Stimulated activated CD4-positive, alpha-beta T cell treated with anti-CD3 and anti-CD28 coated beads, TNF-alpha, amount 100 ng/mL, for 48 hours (primary cell): ENCODE measurements at regions not wholly inside any gene's neighbourhood (a gene's known extent, or its start where the extent isn't known, plus 50 kb on each side); places are given as distances from the start of the nearest gene placed in this dataset.
"Not testable (repeated sequence)": the region's sequence is repeated elsewhere in the genome, so short reads cannot be mapped to it uniquely, and the experiment has no call there.

ENCODE experiments used
- DNase-seq, 3 donors: peaks; one replicate each; pipeline ENCODE4 v3.0.0-alpha.2; 2020; ENCODE audit warnings: low read depth in 3 of 3

- no peak for DNase-seq
Measured at GRCh38 chrX:45683914-45684313, 483.2 kb upstream of the DIPK2B start.

DNA sequence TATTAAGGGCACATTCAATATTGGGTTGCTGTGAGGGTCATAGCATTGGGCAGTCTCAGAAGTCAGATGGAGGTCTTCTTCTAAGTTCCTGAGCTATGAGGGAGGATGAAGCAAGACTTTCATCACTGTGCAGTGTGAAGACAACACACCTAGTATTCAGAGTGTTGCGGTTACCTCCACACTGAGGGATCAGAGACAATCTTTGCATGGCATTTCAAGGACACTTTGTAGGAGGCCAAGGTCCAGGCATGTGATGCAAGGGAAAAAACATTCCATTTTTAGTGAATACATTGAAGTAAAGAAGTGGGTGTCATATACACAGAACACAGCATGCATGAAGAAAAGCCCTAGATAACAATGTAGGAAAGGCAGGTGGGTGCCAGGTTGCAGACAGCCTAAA, 481.2 kb upstream of the DIPK2B start:
- no peak for DNase-seq

DNA sequence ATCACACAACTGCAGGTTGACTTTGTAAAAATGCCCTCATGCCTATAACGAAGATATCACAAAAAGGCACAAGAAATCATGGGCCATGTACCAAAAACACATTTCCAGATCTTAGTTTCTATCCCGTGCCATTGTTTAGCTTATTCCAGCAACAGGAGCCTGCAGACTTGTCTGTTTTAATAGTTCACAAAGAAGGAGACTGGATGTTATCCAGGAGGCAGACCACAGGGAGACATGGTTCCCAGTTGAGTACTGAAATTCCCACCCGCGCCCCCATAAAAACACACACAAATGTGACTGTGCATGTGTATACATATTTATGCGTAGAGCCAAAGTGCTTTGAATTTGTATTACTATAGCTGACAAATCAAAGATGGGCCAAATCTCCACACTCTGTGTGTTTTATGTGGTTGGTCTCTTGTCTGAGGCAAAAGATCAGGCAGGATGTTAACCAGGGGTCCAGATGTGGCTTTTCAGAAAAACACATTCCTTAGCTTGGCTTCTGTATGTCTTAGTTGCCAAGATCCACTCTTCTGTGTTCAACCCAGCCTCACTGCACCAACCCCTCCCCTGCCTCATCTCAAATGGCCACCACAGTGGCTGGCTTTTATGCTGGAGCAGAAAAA, 469.2 kb upstream of the DIPK2B start:
- DNase-seq: no peak

GRCh38 chrX:45668686-45669443, 468.2 kb upstream of the DIPK2B start:
- DNase-seq: no peak

DNA sequence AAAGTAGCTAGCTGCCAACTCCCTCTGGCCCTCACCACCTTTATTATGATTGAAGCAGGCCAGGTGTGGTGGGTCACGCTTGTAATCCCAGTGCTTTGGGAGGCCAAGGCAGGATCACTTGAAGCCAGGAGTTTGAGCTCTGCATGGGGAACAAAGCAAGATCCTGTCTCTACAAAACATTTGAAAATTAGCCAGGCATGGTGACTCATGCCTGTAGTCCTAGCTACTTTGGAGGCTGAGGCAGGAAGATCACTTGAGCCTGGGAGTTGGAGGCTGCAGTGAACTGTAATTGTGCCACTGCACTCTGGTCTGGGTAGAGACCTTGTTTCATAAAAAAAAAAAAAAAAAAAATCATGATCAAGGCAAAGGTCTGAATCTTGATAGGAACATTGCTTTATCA, 467.0 kb upstream of the DIPK2B start:
- no peak for DNase-seq

DNA sequence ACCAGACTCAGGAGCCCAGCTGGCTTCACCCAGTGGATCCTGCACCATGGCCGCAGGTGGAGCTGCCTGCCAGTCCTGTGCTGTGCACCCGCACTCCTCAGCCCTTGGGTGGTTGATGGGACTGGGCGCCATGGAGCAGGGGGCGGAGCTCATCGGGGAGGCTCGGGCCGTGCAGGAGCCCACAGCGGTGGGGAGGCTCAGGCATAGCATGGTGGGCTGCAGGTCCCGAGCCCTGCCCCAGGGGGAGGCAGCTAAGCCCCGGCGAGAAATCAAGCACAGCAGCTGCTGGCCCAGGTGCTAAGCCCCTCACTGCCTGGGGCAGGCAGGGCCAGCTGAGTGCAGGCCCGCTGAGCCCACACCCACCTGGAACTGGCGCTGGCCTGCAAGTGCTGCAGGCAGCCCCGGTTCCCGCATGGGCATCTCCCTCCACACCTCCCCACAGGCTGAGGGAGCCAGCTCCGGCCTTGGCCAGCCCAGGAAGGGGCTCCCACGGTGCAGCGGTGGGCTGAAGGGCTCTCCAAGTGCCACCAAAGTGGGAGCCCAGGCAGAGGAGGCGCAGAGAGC, 464.1 kb upstream of the DIPK2B start:
- no peak for DNase-seq

DNA sequence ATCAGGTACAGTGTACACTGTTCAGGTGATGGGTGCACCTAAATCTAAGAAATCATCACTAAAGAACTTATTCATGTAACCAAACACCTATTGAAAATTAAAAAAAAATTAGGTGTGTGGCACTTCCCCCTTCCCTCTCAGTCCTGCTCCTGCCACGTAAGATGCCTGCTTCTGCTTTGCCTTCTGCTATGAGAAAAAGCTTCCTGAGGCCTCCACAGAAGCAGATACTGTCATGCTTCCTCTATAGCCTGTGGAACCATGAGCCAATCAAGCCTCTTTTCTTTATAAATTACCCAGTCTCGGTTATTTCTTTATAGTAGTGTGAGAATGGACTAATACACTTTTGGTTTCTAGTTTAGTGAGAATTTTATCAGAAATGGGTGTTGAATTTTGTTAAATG, 459.8 kb upstream of the DIPK2B start:
- DNase-seq: no peak

- no peak for DNase-seq
Measured at GRCh38 chrX:45633419-45633818, 432.7 kb upstream of the DIPK2B start.

- DNase-seq: no peak
Measured at GRCh38 chrX:45632506-45632905, 431.8 kb upstream of the DIPK2B start.

- DNase-seq: no peak
Measured at GRCh38 chrX:45630078-45630477, 429.4 kb upstream of the DIPK2B start.

DNA sequence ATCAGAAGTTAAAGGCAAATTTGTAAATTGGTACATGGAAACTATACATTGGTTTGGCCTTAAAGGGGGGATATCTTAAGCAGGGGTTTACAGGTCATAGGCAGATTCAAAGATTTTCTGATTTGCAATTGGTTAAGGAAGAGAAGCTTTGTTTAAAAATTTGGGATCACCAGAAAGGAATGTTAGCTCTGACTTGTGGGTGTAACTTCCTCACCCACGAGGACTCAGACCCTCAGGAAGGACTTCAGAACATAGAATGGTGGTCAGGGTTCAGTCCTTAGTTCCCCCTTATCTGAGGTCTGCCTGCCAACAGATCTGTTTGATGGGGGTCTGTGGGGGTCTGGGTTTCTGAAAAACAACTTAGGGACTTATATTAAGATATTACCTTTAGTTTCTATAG, 427.4 kb upstream of the DIPK2B start:
- DNase-seq: no peak

DNA sequence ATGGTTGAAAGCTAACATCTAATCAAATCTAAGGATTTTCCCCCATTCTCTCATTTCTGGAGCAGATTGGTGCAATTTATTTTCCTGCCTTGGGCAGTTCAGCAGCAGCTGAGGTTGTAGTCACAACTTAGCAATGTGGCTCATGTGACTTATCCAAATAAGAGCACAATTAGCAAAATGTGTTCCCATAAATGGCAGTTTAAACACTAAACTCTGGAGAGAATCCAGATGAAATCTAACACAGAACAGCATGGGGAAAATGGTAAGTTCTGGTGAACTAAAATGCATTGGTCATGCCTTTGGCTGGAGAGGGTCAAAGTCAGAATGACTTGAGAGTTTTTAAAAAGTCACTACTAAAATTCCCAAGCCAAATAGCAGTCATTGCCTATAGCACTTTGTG, 422.6 kb upstream of the DIPK2B start:
- DNase-seq: no peak

- no peak for DNase-seq
Measured at GRCh38 chrX:45622538-45622937, 421.9 kb upstream of the DIPK2B start.

DNA sequence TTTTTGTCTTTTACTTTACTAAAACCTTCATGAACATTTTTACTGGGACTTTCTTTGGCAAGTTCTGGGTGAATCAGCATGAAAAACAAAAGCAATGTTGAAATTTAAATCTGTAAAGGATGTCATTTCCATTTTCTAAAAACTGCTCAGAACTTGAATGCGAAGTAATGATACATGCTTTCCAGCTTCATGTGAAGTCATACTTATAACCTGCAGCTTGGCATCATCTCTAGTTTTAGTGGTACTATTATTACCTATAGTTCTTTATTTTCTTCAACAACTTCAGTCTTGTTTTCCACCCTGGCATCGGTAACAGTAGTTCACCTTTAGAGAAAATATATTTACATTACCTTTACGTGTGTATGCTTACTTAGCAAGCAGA, 421.4 kb upstream of the DIPK2B start:
- no peak for DNase-seq

DNA sequence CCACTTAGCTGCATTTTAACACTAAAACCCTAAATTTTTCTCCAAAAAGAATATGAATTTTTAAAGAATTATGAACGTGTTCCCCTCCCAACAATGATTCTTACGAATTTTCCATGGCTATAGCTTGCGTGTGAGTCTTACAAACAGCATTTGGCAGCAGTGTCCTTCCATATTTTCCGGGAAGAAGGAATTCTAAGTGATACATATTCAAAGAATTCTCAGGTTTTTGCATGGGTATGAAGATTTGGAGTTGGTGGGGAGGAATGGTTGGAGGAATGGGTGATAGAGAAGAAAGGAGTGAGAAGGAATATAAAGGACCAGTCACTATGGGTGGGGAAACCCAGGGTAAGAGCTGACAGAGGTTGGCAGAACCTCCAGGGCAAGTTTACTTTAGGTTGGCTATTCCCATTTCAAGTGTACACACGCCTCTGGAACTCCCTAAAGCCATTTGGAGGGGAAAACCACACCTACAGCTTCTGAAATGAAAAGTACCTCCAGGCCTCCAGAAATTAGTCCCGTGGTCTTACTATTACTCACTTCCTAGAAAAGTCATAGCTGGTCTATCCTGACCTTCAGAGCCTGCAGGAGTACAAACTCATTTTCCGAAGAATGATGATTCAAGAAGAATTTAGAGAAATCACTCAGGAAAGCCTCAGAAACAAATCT, 420.8 kb upstream of the DIPK2B start:
- DNase-seq: peak in 1 of 3 donors; percentile 8

DNA sequence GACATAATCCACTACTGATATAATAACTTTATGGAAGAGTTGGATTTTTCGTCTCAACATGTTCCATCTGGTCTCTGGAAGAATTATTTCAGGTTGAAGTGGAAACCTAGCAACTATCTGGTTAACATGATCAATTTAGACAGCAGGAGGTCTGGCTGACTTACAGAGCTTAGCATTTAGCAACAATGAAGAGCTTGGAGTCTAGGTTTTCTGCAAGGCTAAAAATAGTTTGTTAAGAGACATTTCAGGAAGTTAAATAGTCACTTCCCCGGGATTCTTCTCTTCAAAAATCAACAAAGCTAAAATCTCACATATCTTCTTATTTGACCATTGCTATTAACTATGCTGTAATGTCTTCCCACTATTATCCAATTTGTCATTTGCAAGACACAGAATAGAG, 418.6 kb upstream of the DIPK2B start:
- no peak for DNase-seq

DNA sequence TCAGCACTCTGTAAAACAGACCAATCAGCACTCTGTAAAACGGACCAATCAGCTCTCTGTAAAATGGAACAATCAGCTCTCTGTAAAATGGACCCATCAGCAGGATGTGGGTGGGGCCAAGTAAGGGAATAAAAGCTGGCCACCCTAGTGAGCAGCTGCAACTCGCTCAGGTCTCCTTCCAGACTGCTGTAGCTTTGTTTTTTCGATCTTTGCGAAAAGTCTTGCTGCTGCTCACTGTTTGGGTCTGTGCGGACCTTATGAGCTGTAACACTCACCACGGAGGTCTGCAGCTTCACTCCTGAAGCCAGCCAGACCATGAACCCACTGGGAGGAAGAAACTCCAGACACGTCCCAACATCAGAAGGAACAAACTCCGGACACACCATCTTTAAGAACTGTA, 414.9 kb upstream of the DIPK2B start:
- DNase-seq: not testable (repeated sequence)

DNA sequence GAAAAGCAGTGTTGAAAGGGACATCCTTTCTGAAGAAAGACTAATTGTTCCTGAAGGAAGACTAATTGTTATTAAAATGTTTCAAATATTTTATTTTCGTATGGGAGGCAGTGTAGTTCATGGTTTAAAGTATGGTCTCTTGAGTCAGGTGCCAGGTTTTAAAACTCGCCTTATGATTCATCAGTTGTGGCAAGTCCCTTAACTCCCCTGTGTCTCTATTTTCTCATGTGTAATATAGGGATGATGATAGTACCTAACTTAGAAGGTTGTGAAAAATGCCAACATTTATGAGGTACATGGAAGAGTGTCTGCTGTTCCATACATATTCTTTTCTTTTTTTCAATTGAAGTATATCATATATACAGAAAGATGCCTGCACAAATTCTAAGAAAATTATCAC, 414.2 kb upstream of the DIPK2B start:
- DNase-seq: no peak

DNA sequence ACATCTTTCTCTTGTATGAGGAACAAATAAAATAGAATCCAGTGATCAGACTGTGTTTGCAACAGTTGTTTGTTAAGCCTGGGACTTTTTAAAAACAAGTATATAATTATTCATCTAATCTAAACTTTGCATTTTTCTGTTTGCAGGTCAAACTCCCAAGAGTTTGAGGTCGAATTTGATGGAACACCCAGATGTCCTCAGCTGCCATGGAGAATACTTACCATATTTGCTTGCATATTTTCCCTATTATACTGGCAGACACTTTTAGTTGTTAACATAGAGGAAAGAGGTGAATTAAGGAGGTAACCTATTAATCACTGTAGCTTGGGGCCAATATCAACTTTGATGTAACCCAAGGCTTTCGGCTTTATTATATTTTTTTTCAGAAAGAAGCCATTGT, 401.5 kb upstream of the DIPK2B start:
- no peak for DNase-seq

- no peak for DNase-seq
Measured at GRCh38 chrX:45601052-45601451, 400.4 kb upstream of the DIPK2B start.

GRCh38 chrX:45598861-45599260, 398.2 kb upstream of the DIPK2B start:
- DNase-seq: no peak

- no peak for DNase-seq
Measured at GRCh38 chrX:45596188-45596808, 395.6 kb upstream of the DIPK2B start.
